ENCODE measurements at regions not wholly inside any gene's neighbourhood (a gene's known extent, or its start where the extent isn't known, plus 50 kb on each side); places are given as distances from the start of the nearest gene placed in this dataset.

DNA sequence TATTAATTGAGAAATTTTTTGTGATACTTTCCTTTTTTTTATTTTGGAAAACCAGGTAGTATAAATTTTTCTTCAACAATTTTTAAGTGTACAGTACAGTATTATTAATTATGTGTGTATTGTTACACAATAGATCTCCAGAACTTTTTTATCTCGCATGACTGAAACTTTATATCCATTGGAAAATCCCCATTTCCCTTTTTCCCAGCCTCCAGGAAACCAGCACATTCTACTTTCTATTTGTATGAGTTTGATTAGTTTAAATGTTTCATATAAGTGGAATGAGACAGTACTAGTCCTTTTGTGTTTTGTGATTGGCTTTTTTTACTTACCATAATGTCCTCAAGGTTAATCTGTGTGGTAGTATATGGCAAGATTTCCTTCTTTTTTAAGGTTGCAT is 399.5 kb upstream of the ARGLU1 start:
- TF ChIP-seq, protein P1, sequence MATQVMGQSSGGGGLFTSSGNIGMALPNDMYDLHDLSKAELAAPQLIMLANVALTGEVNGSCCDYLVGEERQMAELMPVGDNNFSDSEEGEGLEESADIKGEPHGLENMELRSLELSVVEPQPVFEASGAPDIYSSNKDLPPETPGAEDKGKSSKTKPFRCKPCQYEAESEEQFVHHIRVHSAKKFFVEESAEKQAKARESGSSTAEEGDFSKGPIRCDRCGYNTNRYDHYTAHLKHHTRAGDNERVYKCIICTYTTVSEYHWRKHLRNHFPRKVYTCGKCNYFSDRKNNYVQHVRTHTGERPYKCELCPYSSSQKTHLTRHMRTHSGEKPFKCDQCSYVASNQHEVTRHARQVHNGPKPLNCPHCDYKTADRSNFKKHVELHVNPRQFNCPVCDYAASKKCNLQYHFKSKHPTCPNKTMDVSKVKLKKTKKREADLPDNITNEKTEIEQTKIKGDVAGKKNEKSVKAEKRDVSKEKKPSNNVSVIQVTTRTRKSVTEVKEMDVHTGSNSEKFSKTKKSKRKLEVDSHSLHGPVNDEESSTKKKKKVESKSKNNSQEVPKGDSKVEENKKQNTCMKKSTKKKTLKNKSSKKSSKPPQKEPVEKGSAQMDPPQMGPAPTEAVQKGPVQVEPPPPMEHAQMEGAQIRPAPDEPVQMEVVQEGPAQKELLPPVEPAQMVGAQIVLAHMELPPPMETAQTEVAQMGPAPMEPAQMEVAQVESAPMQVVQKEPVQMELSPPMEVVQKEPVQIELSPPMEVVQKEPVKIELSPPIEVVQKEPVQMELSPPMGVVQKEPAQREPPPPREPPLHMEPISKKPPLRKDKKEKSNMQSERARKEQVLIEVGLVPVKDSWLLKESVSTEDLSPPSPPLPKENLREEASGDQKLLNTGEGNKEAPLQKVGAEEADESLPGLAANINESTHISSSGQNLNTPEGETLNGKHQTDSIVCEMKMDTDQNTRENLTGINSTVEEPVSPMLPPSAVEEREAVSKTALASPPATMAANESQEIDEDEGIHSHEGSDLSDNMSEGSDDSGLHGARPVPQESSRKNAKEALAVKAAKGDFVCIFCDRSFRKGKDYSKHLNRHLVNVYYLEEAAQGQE (tag by site-specific recombination; IDR thresholded peaks at IDR 0.05) = no peak
- TF ChIP-seq ZNF341 (tag by site-specific recombination; IDR thresholded peaks at IDR 0.05; ENCODE audit: low read depth) = no peak
- TF ChIP-seq CTCF (tag by site-specific recombination; IDR thresholded peaks at IDR 0.05) = no peak
